PFSK-1 (cell line): ENCODE measurements at regions not wholly inside any gene's neighbourhood (a gene's known extent, or its start where the extent isn't known, plus 50 kb on each side); places are given as distances from the start of the nearest gene placed in this dataset.

ENCODE experiments used
- FOXP2 ChIP-seq: optimal IDR thresholded peaks from 2 replicates; pipeline ENCODE3; 2011; ENCODE audit warnings: borderline replicate concordance, control low read depth, inconsistent platforms; ENCODE audit not compliant: insufficient read depth; ENCODE audit errors: extremely low read length, extremely low read depth
- POLR2AphosphoS5 ChIP-seq: IDR thresholded peaks from 2 replicates; pipeline ENCODE4 v1.6.1; 2012; ENCODE audit warnings: low read depth, mild to moderate bottlenecking, control low read depth, low read length, moderate library complexity
- REST ChIP-seq, 2 experiments: IDR thresholded peaks; 2 replicates each; pipeline versions ENCODE4 v1.6.1 to v1.8.0; 2011 to 2012; ENCODE audit warnings: low read depth in 2 of 2, low read length in 2 of 2, control low read depth in 1 of 2, inconsistent platforms in 1 of 2, mild to moderate bottlenecking in 1 of 2, moderate library complexity in 1 of 2; ENCODE audit not compliant: insufficient read depth in 1 of 2
- SIN3A ChIP-seq: IDR thresholded peaks from 2 replicates; pipeline ENCODE4 v1.6.1; 2012; ENCODE audit warnings: mild to moderate bottlenecking, low read length, moderate library complexity, borderline replicate concordance; ENCODE audit not compliant: insufficient read depth
- TAF1 ChIP-seq: IDR thresholded peaks from 2 replicates; pipeline ENCODE4 v1.6.1; 2012; ENCODE audit warnings: low read length, control low read depth, borderline replicate concordance; ENCODE audit not compliant: insufficient read depth

DNA sequence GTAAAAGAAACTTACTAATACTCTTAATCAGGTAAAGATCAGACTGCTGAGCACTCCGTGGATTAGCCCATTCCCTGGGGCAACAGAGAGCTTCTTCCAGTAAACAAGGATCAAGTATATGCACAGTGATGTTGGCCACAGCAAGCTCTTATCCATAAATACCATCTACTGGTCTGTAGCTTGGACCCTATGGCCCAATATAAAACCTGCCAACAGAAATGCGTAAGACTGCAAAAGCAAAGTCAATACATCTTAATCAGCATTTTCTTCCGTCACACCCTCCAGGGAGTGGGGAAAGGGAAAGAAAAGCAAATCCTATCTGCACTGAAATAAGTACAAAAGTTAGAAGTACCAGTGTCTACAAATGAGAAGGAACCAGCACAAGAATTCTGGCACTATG is 1082.1 kb downstream of the ZPLD1 start:
- TF ChIP-seq REST (IDR thresholded peaks at IDR 0.05; ENCODE audit: insufficient read depth in 1 of 2, low read depth in 2 of 2, low read length in 2 of 2) (no peak), POLR2AphosphoS5 (no peak), TAF1 (no peak), SIN3A (no peak), FOXP2 (no peak)

DNA sequence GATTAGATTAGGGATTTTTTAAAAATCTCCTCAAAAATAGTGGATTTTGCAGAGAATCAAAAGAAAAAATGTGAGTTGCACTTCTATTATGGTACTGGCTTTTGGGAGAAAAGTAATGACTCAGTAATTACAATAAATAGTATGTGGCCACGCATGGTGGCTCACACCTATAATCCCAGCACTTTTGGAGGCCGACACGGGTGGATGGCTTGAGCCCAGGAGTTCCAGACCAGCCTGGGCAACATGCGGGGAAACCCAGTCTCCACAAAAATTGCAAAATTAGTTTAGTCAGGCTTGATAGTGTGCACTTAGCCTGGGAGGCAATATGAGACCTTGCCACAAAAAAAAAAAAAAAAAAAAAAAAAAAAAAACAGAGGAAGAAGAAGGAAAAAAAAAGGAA is 1098.2 kb downstream of the ZPLD1 start:
- no peak for TF ChIP-seq SIN3A
- no peak for TF ChIP-seq REST (IDR thresholded peaks at IDR 0.05; ENCODE audit: insufficient read depth in 1 of 2, low read depth in 2 of 2, low read length in 2 of 2)
- no peak for TF ChIP-seq FOXP2
- TF ChIP-seq TAF1 = no peak
- TF ChIP-seq POLR2AphosphoS5 = no peak

GRCh38 chr3:103554451-103554850 is 1119.6 kb downstream of the ZPLD1 start:
- TF ChIP-seq REST (IDR thresholded peaks at IDR 0.05; ENCODE audit: insufficient read depth in 1 of 2, low read depth in 2 of 2, low read length in 2 of 2) (no peak), POLR2AphosphoS5 (no peak), FOXP2 (no peak), TAF1 (no peak), SIN3A (no peak)

- TF ChIP-seq POLR2AphosphoS5 = no peak
- TF ChIP-seq SIN3A = no peak
- no peak for TF ChIP-seq FOXP2
- no peak for TF ChIP-seq TAF1
- TF ChIP-seq REST (IDR thresholded peaks at IDR 0.05; ENCODE audit: insufficient read depth in 1 of 2, low read depth in 2 of 2, low read length in 2 of 2) = no peak
Measured at GRCh38 chr3:103585809-103586208, 1151.0 kb downstream of the ZPLD1 start.

GRCh38 chr3:103589770-103590169 is 1155.0 kb downstream of the ZPLD1 start:
- no peak for TF ChIP-seq SIN3A
- TF ChIP-seq TAF1 = no peak
- no peak for TF ChIP-seq FOXP2
